IMR-90 (cell line): ENCODE measurements at regions not wholly inside any gene's neighbourhood (a gene's known extent, or its start where the extent isn't known, plus 50 kb on each side); places are given as distances from the start of the nearest gene placed in this dataset.

ENCODE experiments used
- ATAC-seq: fragments of 200-7000 bp; cut with Tn5 transposase; 2 replicates; pipeline ENCODE4 v1.9.1; 2020; ENCODE audit warnings: low read depth, mild to moderate bottlenecking, moderate library complexity
- BruUV-seq: library from RNA; stranded (reverse); fragments of 400-500 nt; replicated peaks from 2 replicates; lab custom pipeline; 2021; lab: Mats Ljungman, UMichigan
- CTCF ChIA-PET: fragments of 300-600 bp; formaldehyde crosslinking; extraction: SDS; loops from one replicate; lab custom pipeline; 2021; ENCODE audit warnings: antibody characterized with exemption; lab: Yijun Ruan, JAX
- POLR2A ChIA-PET: fragments of 300-600 bp; sonication (Branson Sonifier 250); formaldehyde crosslinking; loops from one replicate; lab custom pipeline; 2022; ENCODE audit warnings: antibody characterized with exemption; ENCODE audit not compliant: unreplicated experiment; lab: Charles Lee
- DNase-seq: peaks from one replicate; pipeline ENCODE4 v3.0.0; 2013
- H2AFZ ChIP-seq: replicated peaks from 2 replicates; pipeline ENCODE3; 2013; ENCODE audit warnings: low read length, mild to moderate bottlenecking; ENCODE audit not compliant: poor library complexity
- H2AK5ac ChIP-seq: 2 replicates; pipeline ENCODE4 v1.6.1; 2013; ENCODE audit warnings: low read depth, low read length, inconsistent platforms
- H2AK9ac ChIP-seq: replicated peaks from 2 replicates; pipeline ENCODE3; 2013; ENCODE audit warnings: mild to moderate bottlenecking, low read depth, low read length, moderate library complexity; ENCODE audit not compliant: poor library complexity
- H2BK120ac ChIP-seq: 2 replicates; pipeline ENCODE4 v1.6.1; 2013; ENCODE audit warnings: low read depth, low read length, inconsistent platforms
- H2BK15ac ChIP-seq: 3 replicates; pipeline ENCODE4 v1.6.1; 2013; ENCODE audit warnings: low read depth, low read length, inconsistent platforms
- H2BK20ac ChIP-seq: 2 replicates; pipeline ENCODE4 v1.6.1; 2013; ENCODE audit warnings: low read depth, mild to moderate bottlenecking, inconsistent platforms, low read length, moderate library complexity
- H2BK5ac ChIP-seq: 2 replicates; pipeline ENCODE4 v1.6.1; 2013; ENCODE audit warnings: mild to moderate bottlenecking, low read depth, low read length, inconsistent platforms; ENCODE audit not compliant: poor library complexity, severe bottlenecking
- H3K14ac ChIP-seq: replicated peaks from 2 replicates; pipeline ENCODE4 v1.6.1; 2013; ENCODE audit warnings: low read depth, low read length, inconsistent platforms
- H3K18ac ChIP-seq: 2 replicates; pipeline ENCODE4 v1.6.1; 2013; ENCODE audit warnings: low read depth, low read length, control low read depth
- H3K23ac ChIP-seq: 2 replicates; pipeline ENCODE4 v1.6.1; 2013; ENCODE audit warnings: low read depth, low read length, inconsistent platforms
- H3K27ac ChIP-seq: 2 replicates; pipeline ENCODE4 v1.5.1; 2013; ENCODE audit warnings: mild to moderate bottlenecking, control low read depth, low read length; ENCODE audit not compliant: insufficient read depth
- H3K27me3 ChIP-seq: 2 replicates; pipeline ENCODE4 v1.6.1; 2013; ENCODE audit warnings: low read length; ENCODE audit not compliant: control insufficient read depth, insufficient read depth
- H3K36me3 ChIP-seq: 2 replicates; pipeline ENCODE4 v1.6.1; 2013; ENCODE audit warnings: low read length, mixed read lengths; ENCODE audit not compliant: control insufficient read depth, insufficient read depth
- H3K4ac ChIP-seq: 2 replicates; pipeline ENCODE4 v1.6.1; 2013; ENCODE audit warnings: low read depth, low read length, inconsistent platforms
- H3K4me1 ChIP-seq: 2 replicates; pipeline ENCODE4 v1.6.1; 2013; ENCODE audit warnings: low read length, mixed read lengths; ENCODE audit not compliant: control insufficient read depth, insufficient read depth
- H3K4me2 ChIP-seq: 2 replicates; pipeline ENCODE4 v1.6.1; 2013; ENCODE audit warnings: low read depth, mild to moderate bottlenecking, control low read depth, low read length, moderate library complexity
- H3K4me3 ChIP-seq: 2 replicates; pipeline ENCODE4 v1.5.1; 2013; ENCODE audit warnings: low read depth, mild to moderate bottlenecking, control low read depth, low read length, moderate library complexity; ENCODE audit not compliant: insufficient read depth
- H3K56ac ChIP-seq: 2 replicates; pipeline ENCODE4 v1.6.1; 2013; ENCODE audit warnings: low read length, inconsistent platforms; ENCODE audit not compliant: insufficient read depth; ENCODE audit errors: extremely low read depth
- H3K79me1 ChIP-seq, 2 experiments: 2 replicates each; pipeline ENCODE4 v1.6.1; 2013; ENCODE audit warnings: low read length in 2 of 2, inconsistent platforms in 1 of 2, low read depth in 1 of 2
- H3K9ac ChIP-seq: 2 replicates; pipeline ENCODE4 v1.6.1; 2013; ENCODE audit warnings: low read depth, low read length, control low read depth
- H3K9me1 ChIP-seq: 2 replicates; pipeline ENCODE4 v1.6.1; 2013; ENCODE audit warnings: low read length, inconsistent platforms; ENCODE audit not compliant: insufficient read depth
- H3K9me3 ChIP-seq: 2 replicates; pipeline ENCODE4 v1.6.1; 2013; ENCODE audit warnings: low read length; ENCODE audit not compliant: control insufficient read depth, insufficient read depth
- H4K20me1 ChIP-seq: 2 replicates; pipeline ENCODE4 v1.6.1; 2013; ENCODE audit warnings: low read length, inconsistent platforms; ENCODE audit not compliant: insufficient read depth
- H4K5ac ChIP-seq: 2 replicates; pipeline ENCODE4 v1.6.1; 2013; ENCODE audit warnings: mild to moderate bottlenecking, low read depth, low read length, control low read depth
- H4K8ac ChIP-seq, 2 experiments: 2 replicates each; pipeline ENCODE4 v1.6.1; 2013; ENCODE audit warnings: low read depth in 2 of 2, low read length in 2 of 2, control low read depth in 1 of 2, inconsistent platforms in 1 of 2
- H4K91ac ChIP-seq: 2 replicates; pipeline ENCODE4 v1.6.1; 2013; ENCODE audit warnings: low read depth, low read length, inconsistent platforms; ENCODE audit not compliant: insufficient read depth
- BHLHE40 ChIP-seq: fragments of 150-350 bp; IDR thresholded peaks from 2 replicates; pipeline ENCODE4 v1.6.1; 2016; ENCODE audit warnings: mild to moderate bottlenecking, low read depth, low read length
- CEBPB ChIP-seq: IDR thresholded peaks from 2 replicates; pipeline ENCODE4 v1.6.1; 2012; ENCODE audit warnings: low read depth, low read length, improper control_type of control experiment
- CHD1 ChIP-seq: IDR thresholded peaks from 2 replicates; pipeline ENCODE4 v1.6.1; 2012; ENCODE audit warnings: low read depth, low read length, improper control_type of control experiment
- FOS ChIP-seq: fragments of 150-350 bp; IDR thresholded peaks from 2 replicates; pipeline ENCODE4 v1.6.1; 2016; ENCODE audit warnings: low read depth, low read length
- MAFK ChIP-seq: IDR thresholded peaks from 2 replicates; pipeline ENCODE4 v1.6.1; 2012; ENCODE audit warnings: low read depth, low read length, improper control_type of control experiment
- MAZ ChIP-seq: IDR thresholded peaks from 2 replicates; pipeline ENCODE4 v1.6.1; 2012; ENCODE audit warnings: low read depth, mild to moderate bottlenecking, low read length, improper control_type of control experiment, moderate library complexity, borderline replicate concordance
- MXI1 ChIP-seq: IDR thresholded peaks from 2 replicates; pipeline ENCODE4 v1.6.1; 2012; ENCODE audit warnings: low read depth, mild to moderate bottlenecking, low read length, moderate library complexity, borderline replicate concordance
- POLR2A ChIP-seq: IDR thresholded peaks from 2 replicates; pipeline ENCODE4 v1.6.1; 2012; ENCODE audit warnings: mild to moderate bottlenecking, low read depth, low read length
- RAD21 ChIP-seq: IDR thresholded peaks from 2 replicates; pipeline ENCODE4 v1.6.1; 2012; ENCODE audit warnings: low read length, improper control_type of control experiment
- RCOR1 ChIP-seq: IDR thresholded peaks from 2 replicates; pipeline ENCODE4 v1.6.1; 2012; ENCODE audit warnings: mild to moderate bottlenecking, low read length, improper control_type of control experiment; ENCODE audit not compliant: insufficient replicate concordance
- RFX5 ChIP-seq: IDR thresholded peaks from 2 replicates; pipeline ENCODE4 v1.8.0; 2012; ENCODE audit warnings: low read depth, mild to moderate bottlenecking, low read length, moderate library complexity
- SMC3 ChIP-seq: fragments of 150-350 bp; IDR thresholded peaks from 2 replicates; pipeline ENCODE4 v1.6.1; 2016; ENCODE audit warnings: low read depth, mild to moderate bottlenecking, antibody characterized with exemption, low read length, moderate library complexity
- WGBS, 2 experiments: methylation state at CpG; one replicate each; pipeline versions ENCODE4 v1.1.5 to v1.1.7; 2013; ENCODE audit warnings: missing lambda C conversion rate in 2 of 2; ENCODE audit not compliant: insufficient read length in 1 of 2; ENCODE audit errors: extremely low coverage in 2 of 2; 5-methylcytosine and 5-hydroxymethylcytosine counted together
- dilution Hi-C: fragments of 300-500 bp; cut with HindIII; formaldehyde crosslinking; loops from one replicate; pipeline ENCODE4 v1.14.3; 2018; ENCODE audit warnings: low sequenced_read_pairs; ENCODE audit not compliant: unreplicated experiment
- in situ Hi-C: fragments of 300-500 bp; cut with MboI; formaldehyde crosslinking; loops from 3 replicates; pipeline ENCODE4 v1.14.3; 2019; ENCODE audit warnings: low sequenced_read_pairs, inconsistent platforms, mixed read lengths
- intact Hi-C: fragments of 100-400 bp; cut with micrococcal nuclease; formaldehyde crosslinking; loops from 2 replicates; pipeline ENCODE4 v1.10.0; 2022
- TF ChIP-seq, protein P1 (sequence below): conservative IDR thresholded peaks from 2 replicates; pipeline ENCODE4 v1.5.1; 2012; ENCODE audit warnings: mild to moderate bottlenecking, low read depth, low read length, improper control_type of control experiment
- TF ChIP-seq, protein P2 (sequence below): fragments of 150-350 bp; IDR thresholded peaks from 2 replicates; pipeline ENCODE4 v1.6.1; 2017; ENCODE audit warnings: mild to moderate bottlenecking, antibody characterized with exemption, low read length, low read depth

DNA sequence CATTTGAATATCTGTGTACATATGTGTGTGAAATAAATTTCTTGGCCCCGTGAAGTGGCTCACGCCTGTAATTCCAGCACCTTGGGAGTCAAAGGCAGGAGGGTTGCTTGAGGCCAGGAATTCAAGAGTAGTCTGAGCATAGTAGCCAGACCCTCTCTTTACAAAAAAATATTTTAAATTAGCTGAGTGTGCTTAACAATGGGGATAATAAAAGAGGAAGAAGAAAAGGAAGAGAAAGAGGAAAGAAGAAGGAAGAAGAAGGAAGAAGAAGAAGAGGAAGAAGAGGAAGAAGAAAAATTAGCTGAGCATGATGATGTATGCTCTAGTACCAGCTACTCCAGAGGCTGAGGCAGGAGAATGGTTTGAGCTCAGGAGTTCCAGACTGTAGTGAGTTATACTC is 52.1 kb upstream of the XPO1 start:
- Histone ChIP-seq H3K4me3 (no peak overlapping the region), H3K9ac (no peak overlapping the region), H2BK15ac (no peak overlapping the region), H3K36me3 (no peaks in the 10 kb centered on the region), H3K4ac (no peak overlapping the region), H2BK5ac (no peak overlapping the region), H3K4me1 (no peaks in the 10 kb centered on the region), H4K5ac (no peak overlapping the region), H3K14ac (no peak overlapping the region), H3K9me3 (no peaks in the 10 kb centered on the region), H3K56ac (no peak overlapping the region), H3K18ac (no peak overlapping the region), H4K91ac (no peak overlapping the region), H4K20me1 (no peaks in the 10 kb centered on the region), H3K27ac (no peak overlapping the region), H2BK120ac (no peak overlapping the region), H2BK20ac (no peak overlapping the region), H3K4me2 (no peak overlapping the region), H3K27me3 (no peaks in the 10 kb centered on the region), H3K23ac (no peak overlapping the region), H4K8ac (no peak overlapping the region), H2AK5ac (no peak overlapping the region), H2AFZ (no peak overlapping the region), H3K79me1 (no peaks in the 10 kb centered on the region), H3K9me1 (no peaks in the 10 kb centered on the region), H2AK9ac (no peak overlapping the region)
- TF ChIP-seq MAZ (no peak), MAFK (no peak), RFX5 (no peak), SMC3 (no peak), BHLHE40 (no peak), CEBPB (no peak), RCOR1 (no peak), RAD21 (no peak), FOS (no peak), CHD1 (no peak), MXI1 (no peak), POLR2A (no peak)
- TF ChIP-seq, protein P1, sequence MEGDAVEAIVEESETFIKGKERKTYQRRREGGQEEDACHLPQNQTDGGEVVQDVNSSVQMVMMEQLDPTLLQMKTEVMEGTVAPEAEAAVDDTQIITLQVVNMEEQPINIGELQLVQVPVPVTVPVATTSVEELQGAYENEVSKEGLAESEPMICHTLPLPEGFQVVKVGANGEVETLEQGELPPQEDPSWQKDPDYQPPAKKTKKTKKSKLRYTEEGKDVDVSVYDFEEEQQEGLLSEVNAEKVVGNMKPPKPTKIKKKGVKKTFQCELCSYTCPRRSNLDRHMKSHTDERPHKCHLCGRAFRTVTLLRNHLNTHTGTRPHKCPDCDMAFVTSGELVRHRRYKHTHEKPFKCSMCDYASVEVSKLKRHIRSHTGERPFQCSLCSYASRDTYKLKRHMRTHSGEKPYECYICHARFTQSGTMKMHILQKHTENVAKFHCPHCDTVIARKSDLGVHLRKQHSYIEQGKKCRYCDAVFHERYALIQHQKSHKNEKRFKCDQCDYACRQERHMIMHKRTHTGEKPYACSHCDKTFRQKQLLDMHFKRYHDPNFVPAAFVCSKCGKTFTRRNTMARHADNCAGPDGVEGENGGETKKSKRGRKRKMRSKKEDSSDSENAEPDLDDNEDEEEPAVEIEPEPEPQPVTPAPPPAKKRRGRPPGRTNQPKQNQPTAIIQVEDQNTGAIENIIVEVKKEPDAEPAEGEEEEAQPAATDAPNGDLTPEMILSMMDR = no peak
- TF ChIP-seq, protein P2, sequence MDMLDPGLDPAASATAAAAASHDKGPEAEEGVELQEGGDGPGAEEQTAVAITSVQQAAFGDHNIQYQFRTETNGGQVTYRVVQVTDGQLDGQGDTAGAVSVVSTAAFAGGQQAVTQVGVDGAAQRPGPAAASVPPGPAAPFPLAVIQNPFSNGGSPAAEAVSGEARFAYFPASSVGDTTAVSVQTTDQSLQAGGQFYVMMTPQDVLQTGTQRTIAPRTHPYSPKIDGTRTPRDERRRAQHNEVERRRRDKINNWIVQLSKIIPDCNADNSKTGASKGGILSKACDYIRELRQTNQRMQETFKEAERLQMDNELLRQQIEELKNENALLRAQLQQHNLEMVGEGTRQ = no peak
- ATAC-seq = no peak
- DNase-seq = no peak
- ChIA-PET POLR2A (no interaction called here), CTCF (no interaction called here)
- WGBS, 2 experiments = 100% methylated on average over 2 of the region's 2 CpGs; no CpG with 5 or more reads in 1 of the 2 experiments
- in situ Hi-C loops (no loop called here), intact Hi-C loops (no loop called here), dilution Hi-C loops (no loop called here)
- no TSS peak for BruUV-seq
